ENCODE measurements at regions not wholly inside any gene's neighbourhood (a gene's known extent, or its start where the extent isn't known, plus 50 kb on each side); places are given as distances from the start of the nearest gene placed in this dataset.
"Not testable (repeated sequence)": the region's sequence is repeated elsewhere in the genome, so short reads cannot be mapped to it uniquely, and the experiment has no call there.

DNA sequence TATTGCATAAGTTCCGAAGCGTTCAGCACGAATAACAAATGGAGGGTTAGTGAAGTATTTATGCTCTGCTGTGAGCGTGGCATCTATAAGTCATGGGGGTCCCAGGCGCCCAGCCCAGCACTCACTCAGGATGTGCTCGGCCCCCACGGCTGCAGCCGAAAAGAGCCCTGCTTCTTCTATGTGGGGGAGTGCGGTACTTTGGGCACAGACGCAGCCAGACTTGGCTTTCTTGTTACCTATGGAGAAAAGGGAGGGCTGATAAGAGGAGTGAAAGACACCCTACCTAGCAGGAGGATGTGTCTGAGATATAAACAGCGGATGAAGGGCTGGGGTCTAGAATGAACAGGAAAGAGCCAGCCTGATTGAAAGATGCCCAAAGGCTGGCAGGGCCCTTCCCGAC is 51.4 kb downstream of the MRPL36 start:
- DNase-seq = no peak

GRCh38 chr5:1747803-1748085 is 51.9 kb downstream of the MRPL36 start:
- no peak for DNase-seq

- DNase-seq = no peak
These were observed 52.4 kb downstream of the MRPL36 start for GRCh38 chr5:1747079-1747802.

GRCh38 chr5:1746371-1747078 is 53.1 kb downstream of the MRPL36 start:
- DNase-seq = no peak

DNA sequence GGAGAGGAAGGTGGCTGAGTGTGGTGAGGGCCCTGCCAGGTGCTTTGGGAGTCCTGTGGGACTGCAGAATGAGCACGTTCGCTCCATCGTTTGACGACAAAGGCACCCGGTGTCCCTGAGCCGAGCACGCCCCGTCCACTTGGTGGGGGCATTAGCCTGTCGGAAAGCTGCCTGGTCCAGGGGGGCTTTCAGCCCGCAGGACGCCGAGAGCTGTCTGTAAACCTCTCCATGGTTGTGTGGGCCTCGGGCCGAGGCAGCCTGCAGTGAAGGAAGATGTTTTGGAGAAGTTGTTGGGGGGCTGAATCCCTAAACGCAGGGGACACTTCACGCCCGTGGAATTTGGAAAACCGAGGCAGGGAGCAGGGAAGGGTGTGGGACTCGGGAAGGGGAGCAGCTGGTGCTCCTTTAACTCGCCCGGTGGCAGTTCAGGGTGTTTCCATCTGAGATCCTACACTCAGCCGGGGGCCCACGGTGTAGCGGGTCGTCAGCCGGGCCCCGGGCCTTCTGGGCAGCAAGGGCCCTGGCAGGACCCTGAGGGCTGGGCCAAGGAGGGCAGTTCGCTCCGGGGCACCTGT is 53.8 kb downstream of the MRPL36 start:
- no peak for DNase-seq

- DNase-seq = no peak
These were observed 54.4 kb downstream of the MRPL36 start for GRCh38 chr5:1745123-1745795.

DNA sequence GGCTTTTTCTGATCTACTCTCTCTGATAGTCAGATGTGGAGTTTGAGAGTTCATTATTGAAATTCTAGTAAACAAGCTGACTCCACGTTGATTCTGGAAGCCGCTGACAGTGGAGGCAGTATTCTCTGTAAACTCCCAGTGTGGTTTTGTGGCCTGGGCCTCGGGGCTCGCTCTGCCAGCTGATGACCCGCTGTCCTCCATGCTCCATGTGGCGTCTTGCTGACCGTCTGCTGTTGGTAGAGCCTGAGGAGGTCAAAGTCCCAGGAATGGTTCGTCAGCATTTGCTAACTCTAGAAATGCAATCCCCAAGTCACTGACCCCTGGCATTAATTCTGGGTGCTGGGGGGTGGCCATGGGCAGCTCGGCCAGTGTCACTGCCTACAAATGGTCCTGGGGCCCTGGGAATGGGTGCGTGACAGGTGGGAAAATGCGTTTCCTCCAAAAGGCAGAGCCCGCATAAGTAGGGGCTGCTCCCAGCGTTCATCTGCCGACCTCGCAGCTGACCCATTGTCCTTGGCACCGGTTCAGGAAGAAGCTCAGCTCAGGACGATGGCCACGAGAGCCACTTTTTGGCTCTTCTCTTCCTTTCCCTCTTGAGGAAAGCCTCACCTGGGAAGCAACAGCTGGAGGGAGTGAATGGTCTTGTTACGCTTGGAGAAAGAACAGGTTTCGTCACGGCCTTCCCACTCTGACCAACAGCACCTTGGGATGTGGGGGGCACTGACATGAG is 55.1 kb downstream of the MRPL36 start:
- no peak for DNase-seq

DNA sequence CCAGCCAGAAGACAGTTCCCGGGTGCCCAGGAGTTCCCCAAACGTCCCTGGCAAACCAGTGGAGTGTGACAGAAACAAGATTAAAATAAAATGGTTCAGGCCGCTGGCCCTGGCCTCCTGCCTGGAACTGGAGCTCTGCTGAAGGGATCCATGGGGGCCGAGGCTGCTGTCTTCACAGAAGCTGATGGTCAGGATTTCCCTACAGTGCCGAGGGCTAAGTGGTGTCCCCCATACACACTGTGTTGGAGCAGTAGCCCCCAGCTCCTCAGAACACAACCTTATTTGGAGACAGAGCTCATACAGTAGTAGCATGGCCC is 55.9 kb downstream of the MRPL36 start:
- no peak for DNase-seq

GRCh38 chr5:1743061-1743768 is 56.4 kb downstream of the MRPL36 start:
- no peak for DNase-seq

DNA sequence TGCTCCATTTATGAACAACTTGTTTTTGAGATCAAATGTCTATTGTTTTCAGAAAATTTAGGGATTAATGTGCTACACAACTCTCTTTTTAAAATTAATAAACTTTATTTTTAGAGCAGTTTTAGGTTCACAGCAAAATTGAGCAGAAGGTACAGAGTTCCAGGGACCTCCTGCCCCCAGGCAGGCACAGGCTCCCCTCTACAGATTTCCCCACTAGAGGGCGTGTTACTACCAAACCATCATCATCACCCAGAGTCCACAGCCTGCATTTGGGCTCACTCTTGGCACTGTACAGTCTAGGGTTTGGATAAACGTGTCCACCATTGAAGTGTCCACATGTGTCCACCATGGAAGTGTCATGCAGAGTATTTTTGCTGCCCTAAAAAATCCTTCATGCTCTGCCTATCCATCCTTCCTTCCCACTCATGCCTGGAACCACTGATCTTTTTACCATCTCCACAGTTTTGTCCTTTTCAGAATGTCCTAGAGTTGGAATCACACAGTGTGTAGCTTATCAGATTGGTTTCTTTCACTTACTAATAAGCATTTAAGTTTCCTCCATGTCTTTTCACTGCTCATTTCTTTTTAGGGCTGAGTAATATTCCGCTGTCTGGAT is 61.7 kb downstream of the MRPL36 start:
- DNase-seq = peak; percentile 61

DNA sequence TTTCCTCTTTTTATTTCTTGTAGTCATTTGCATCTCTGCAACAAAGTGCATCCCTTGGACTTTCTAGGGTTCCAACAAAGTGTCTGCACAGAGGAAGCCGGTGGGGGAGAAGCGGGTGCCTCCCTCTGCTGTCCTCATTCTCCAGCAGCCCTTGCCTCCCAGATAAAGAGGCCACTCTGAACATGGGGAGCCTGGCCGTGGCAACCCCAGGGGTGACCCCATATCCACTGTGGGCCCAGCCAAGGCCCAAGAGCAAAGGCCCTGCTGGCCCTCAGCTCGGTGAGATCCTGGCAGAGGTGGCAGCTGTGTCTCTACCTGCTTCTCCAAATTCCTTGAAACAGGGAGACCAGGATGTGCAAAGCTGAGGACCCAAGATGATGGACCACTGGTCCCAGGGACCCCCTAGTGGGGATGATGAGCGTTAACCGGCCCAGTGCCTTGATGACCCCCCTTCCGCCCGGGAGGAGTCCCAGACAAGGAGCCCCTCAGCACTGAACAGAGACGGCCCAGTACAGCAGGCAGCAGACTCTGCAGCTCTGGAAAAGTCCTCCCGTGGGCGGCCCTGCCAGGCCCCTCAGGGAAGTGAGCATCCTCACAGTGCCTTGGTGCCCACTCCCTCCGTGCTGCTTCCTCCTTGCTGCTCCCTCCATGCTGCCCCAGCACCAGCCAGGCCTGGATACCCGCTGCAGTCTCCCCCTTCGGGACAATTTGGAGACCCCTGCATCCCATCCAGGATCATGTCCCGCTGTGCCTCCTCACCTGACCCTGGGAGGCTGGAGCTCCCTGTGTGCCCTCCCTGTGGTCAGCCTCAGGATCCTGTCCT is 62.5 kb downstream of the MRPL36 start:
- peak; percentile 16 for DNase-seq

- peak; percentile 6 for DNase-seq
These were observed 63.6 kb downstream of the MRPL36 start for GRCh38 chr5:1736065-1736464.

- DNase-seq = peak; percentile 11
These were observed 64.2 kb downstream of the MRPL36 start for GRCh38 chr5:1735320-1735970.

DNA sequence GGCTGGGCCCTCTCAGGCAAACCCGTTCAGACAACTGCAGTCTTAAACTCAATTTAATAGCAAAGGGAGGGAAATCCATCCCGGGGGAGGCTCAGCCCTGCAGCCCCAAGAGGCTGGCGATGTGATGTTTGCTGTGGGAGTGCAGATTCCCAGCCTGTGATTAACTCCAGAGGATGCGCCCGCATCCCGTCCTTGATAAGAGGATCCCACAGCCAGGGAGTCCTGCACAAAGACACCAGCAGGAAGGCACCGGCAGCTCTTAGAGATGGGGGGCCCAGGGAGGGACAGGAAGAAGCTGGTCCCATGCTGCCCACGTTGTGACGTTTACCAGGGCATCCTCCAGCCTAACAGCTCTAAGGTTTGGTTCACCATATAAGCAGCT is 64.7 kb downstream of the MRPL36 start:
- DNase-seq = peak; percentile 13

GRCh38 chr5:1734271-1734907 is 65.2 kb downstream of the MRPL36 start:
- DNase-seq = peak; percentile 11

- DNase-seq = peak; percentile 14
These were observed 66.3 kb downstream of the MRPL36 start for GRCh38 chr5:1733369-1733768.

DNA sequence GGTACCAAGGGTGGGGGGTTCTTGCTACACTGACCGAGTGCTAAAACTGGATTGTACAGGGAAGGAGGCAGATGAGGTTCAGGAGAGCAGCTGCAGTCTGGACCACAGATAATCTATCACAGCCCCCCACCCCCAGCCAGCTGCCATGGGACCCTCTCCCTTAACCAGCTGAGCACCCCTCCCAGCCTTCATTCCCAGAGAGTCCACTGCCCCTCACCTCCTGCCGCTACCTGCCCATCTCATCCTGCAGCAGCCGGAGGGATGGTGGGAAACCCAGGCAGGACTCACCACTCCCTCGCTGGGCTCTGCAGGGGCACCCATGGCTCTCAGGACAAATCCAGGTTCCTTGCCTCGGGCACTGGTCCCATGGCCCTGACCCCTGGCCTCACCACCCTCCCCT is 66.7 kb downstream of the MRPL36 start:
- peak; percentile 4 for DNase-seq

GRCh38 chr5:1732238-1732941 is 67.2 kb downstream of the MRPL36 start:
- peak; percentile 14 for DNase-seq

GRCh38 chr5:1731855-1732237 is 67.8 kb downstream of the MRPL36 start:
- DNase-seq = not testable (repeated sequence)
